Vagina (tissue), 2 donors: ENCODE measurements at regions not wholly inside any gene's neighbourhood (a gene's known extent, or its start where the extent isn't known, plus 50 kb on each side); places are given as distances from the start of the nearest gene placed in this dataset.

ENCODE experiments used
- DNase-seq, 2 donors: peaks; one replicate each; pipeline ENCODE4 v3.0.0-alpha.2; 2017; ENCODE audit errors: extremely low spot score in 2 of 2
- H3K27ac ChIP-seq: fragments of 200-600 bp; sonication (generic); one replicate; pipeline ENCODE4 v1.5.1; 2019
- H3K27me3 ChIP-seq: fragments of 200-600 bp; sonication (generic); one replicate; pipeline ENCODE4 v1.5.1; 2019
- H3K36me3 ChIP-seq, 2 donors: fragments of 200-600 bp; sonication (generic); one replicate each; pipeline ENCODE4 v1.5.1; 2017 to 2019
- H3K4me1 ChIP-seq: fragments of 200-600 bp; sonication (generic); one replicate; pipeline ENCODE4 v1.5.1; 2019
- H3K4me3 ChIP-seq, 2 donors: fragments of 200-600 bp; sonication (generic); 1 replicate in 1 of 2; 2 replicates in 1 of 2; pipeline ENCODE4 v1.5.1; 2016 to 2019
- H3K9me3 ChIP-seq: fragments of 200-600 bp; sonication (generic); one replicate; pipeline ENCODE4 v1.5.1; 2019
- CTCF ChIP-seq, 3 experiments: fragments of 450-650 bp in 2 of 3; fragments of 200-600 bp in 1 of 3; sonication (generic) in 1 of 3; IDR thresholded peaks; one replicate each; pipeline ENCODE4 v1.5.1; 2017 to 2019; ENCODE audit warnings: antibody characterized with exemption in 3 of 3, mild to moderate bottlenecking in 2 of 3, moderate library complexity in 2 of 3
- POLR2A ChIP-seq, 2 donors: fragments of 450-650 bp; IDR thresholded peaks; one replicate each; pipeline ENCODE4 v1.6.1; 2017; ENCODE audit warnings: antibody characterized with exemption in 2 of 2, mild to moderate bottlenecking in 2 of 2, moderate library complexity in 2 of 2
- POLR2AphosphoS5 ChIP-seq, 2 donors: sonication (generic); formaldehyde crosslinking; IDR thresholded peaks; one replicate each; pipeline ENCODE4 v1.9.0; 2017; ENCODE audit warnings: antibody characterized with exemption in 2 of 2, mild to moderate bottlenecking in 2 of 2, low read depth in 1 of 2; ENCODE audit not compliant: insufficient read depth in 1 of 2
- intact Hi-C: fragments of 100-400 bp; cut with DNase I; formaldehyde crosslinking; loops from one replicate; pipeline ENCODE4 v1.15.1; 2023

GRCh38 chr13:106774621-106775020 is 206.7 kb upstream of the ARGLU1 start:
- H3K4me3 ChIP-seq: no peak overlapping the region
- intact Hi-C loops: no loop called here
- DNase-seq: no peak
- H3K27ac ChIP-seq: no peak overlapping the region
- TF ChIP-seq POLR2AphosphoS5 (IDR thresholded peaks at IDR 0.05; ENCODE audit: insufficient read depth in 1 of 2, low read depth in 1 of 2): no peak
- TF ChIP-seq CTCF (IDR thresholded peaks at IDR 0.05): no peak
- no peak for TF ChIP-seq POLR2A (IDR thresholded peaks at IDR 0.05)
- no peaks in the 10 kb centered on the region for H3K36me3 ChIP-seq
- no peaks in the 10 kb centered on the region for H3K9me3 ChIP-seq
- no peaks in the 10 kb centered on the region for H3K4me1 ChIP-seq
- no peaks in the 10 kb centered on the region for H3K27me3 ChIP-seq

- H3K27me3 ChIP-seq: no peaks in the 10 kb centered on the region
- intact Hi-C loops: no loop called here
- H3K27ac ChIP-seq: no peak overlapping the region
- no peaks in the 10 kb centered on the region for H3K4me1 ChIP-seq
- H3K9me3 ChIP-seq: no peaks in the 10 kb centered on the region
- H3K4me3 ChIP-seq: no peak overlapping the region
- H3K36me3 ChIP-seq: no peaks in the 10 kb centered on the region
- no peak for DNase-seq
- TF ChIP-seq CTCF (IDR thresholded peaks at IDR 0.05) (no peak), POLR2A (IDR thresholded peaks at IDR 0.05) (no peak), POLR2AphosphoS5 (IDR thresholded peaks at IDR 0.05; ENCODE audit: insufficient read depth in 1 of 2, low read depth in 1 of 2) (no peak)
Observed at GRCh38 chr13:106772006-106772601, 204.2 kb upstream of the ARGLU1 start.

- Histone ChIP-seq H3K4me1 (no peaks in the 10 kb centered on the region), H3K27ac (no peak overlapping the region), H3K27me3 (no peaks in the 10 kb centered on the region), H3K9me3 (no peaks in the 10 kb centered on the region), H3K4me3 (no peak overlapping the region), H3K36me3 (no peaks in the 10 kb centered on the region)
- no peak for DNase-seq
- TF ChIP-seq POLR2A (IDR thresholded peaks at IDR 0.05): no peak
- intact Hi-C loops: no loop called here
Observed at GRCh38 chr13:106768991-106769390, 201.1 kb upstream of the ARGLU1 start.

GRCh38 chr13:106762708-106763107 is 194.8 kb upstream of the ARGLU1 start:
- no peak overlapping the region for H3K27ac ChIP-seq
- H3K36me3 ChIP-seq: no peaks in the 10 kb centered on the region
- no peaks in the 10 kb centered on the region for H3K9me3 ChIP-seq
- no peaks in the 10 kb centered on the region for H3K4me1 ChIP-seq
- intact Hi-C loops: no loop called here
- no peak for DNase-seq
- H3K27me3 ChIP-seq: no peaks in the 10 kb centered on the region
- TF ChIP-seq CTCF (IDR thresholded peaks at IDR 0.05) (no peak), POLR2AphosphoS5 (IDR thresholded peaks at IDR 0.05; ENCODE audit: insufficient read depth in 1 of 2, low read depth in 1 of 2) (no peak), POLR2A (IDR thresholded peaks at IDR 0.05) (no peak)
- H3K4me3 ChIP-seq: no peak overlapping the region

- Histone ChIP-seq H3K4me3 (no peak overlapping the region), H3K4me1 (no peaks in the 10 kb centered on the region), H3K36me3 (no peaks in the 10 kb centered on the region), H3K9me3 (no peaks in the 10 kb centered on the region), H3K27me3 (no peaks in the 10 kb centered on the region), H3K27ac (no peak overlapping the region)
- TF ChIP-seq POLR2A (IDR thresholded peaks at IDR 0.05) (no peak), POLR2AphosphoS5 (IDR thresholded peaks at IDR 0.05; ENCODE audit: insufficient read depth in 1 of 2, low read depth in 1 of 2) (no peak), CTCF (IDR thresholded peaks at IDR 0.05) (no peak)
- no peak for DNase-seq
- intact Hi-C loops: no loop called here
Observed at GRCh38 chr13:106756446-106756845, 188.5 kb upstream of the ARGLU1 start.
